Transverse colon (tissue), 4 donors: ENCODE measurements at regions not wholly inside any gene's neighbourhood (a gene's known extent, or its start where the extent isn't known, plus 50 kb on each side); places are given as distances from the start of the nearest gene placed in this dataset.

Experiments used
- DNase-seq: peaks from one replicate; pipeline ENCODE4 v3.0.0-alpha.2; 2019
- H3K27ac ChIP-seq, 4 donors: fragments of 200-600 bp; sonication (generic); 2 replicates each; pipeline ENCODE4 v1.5.1; 2016 to 2018; ENCODE audit warnings: inconsistent platforms in 4 of 4
- H3K27me3 ChIP-seq: fragments of 200-600 bp; sonication (generic); 2 replicates; pipeline ENCODE4 v1.5.1; 2017; ENCODE audit warnings: inconsistent platforms
- H3K36me3 ChIP-seq, 4 donors: fragments of 200-600 bp; sonication (generic); 2 replicates each; pipeline ENCODE4 v1.5.1; 2017 to 2019; ENCODE audit warnings: inconsistent platforms in 4 of 4
- H3K4me1 ChIP-seq, 4 donors: fragments of 200-600 bp; sonication (generic); 2 replicates each; pipeline ENCODE4 v1.5.1; 2017 to 2020; ENCODE audit warnings: inconsistent platforms in 4 of 4
- H3K4me3 ChIP-seq, 4 donors: fragments of 200-600 bp; sonication (generic); 1 replicate in 1 of 4; 2 replicates in 3 of 4; pipeline versions ENCODE4 v1.5.1 to v1.6.1; 2017 to 2019; ENCODE audit warnings: inconsistent platforms in 4 of 4
- H3K9me3 ChIP-seq, 2 donors: fragments of 200-600 bp; sonication (generic); 2 replicates each; pipeline ENCODE4 v1.5.1; 2017 to 2019; ENCODE audit warnings: inconsistent platforms in 2 of 2
- CTCF ChIP-seq, 5 experiments: fragments of 200-600 bp in 3 of 5; fragments of 450-650 bp in 2 of 5; sonication (generic) in 3 of 5; IDR thresholded peaks; 1 replicate in 2 of 5; 2 replicates in 3 of 5; pipeline ENCODE4 v1.5.1; 2016 to 2017; ENCODE audit warnings: antibody characterized with exemption in 5 of 5, inconsistent platforms in 3 of 5, mild to moderate bottlenecking in 2 of 5, moderate library complexity in 1 of 5
- EP300 ChIP-seq: sonication (generic); formaldehyde crosslinking; IDR thresholded peaks from one replicate; pipeline ENCODE4 v1.6.1; 2017; ENCODE audit warnings: antibody characterized with exemption, low read depth
- POLR2A ChIP-seq: fragments of 450-650 bp; IDR thresholded peaks from one replicate; pipeline ENCODE4 v1.6.1; 2016; ENCODE audit warnings: antibody characterized with exemption, mild to moderate bottlenecking, moderate library complexity
- POLR2AphosphoS5 ChIP-seq, 3 donors: sonication (generic); formaldehyde crosslinking; IDR thresholded peaks; one replicate each; pipeline ENCODE4 v1.6.1; 2016; ENCODE audit warnings: antibody characterized with exemption in 3 of 3
- WGBS, 2 donors: methylation state at CpG; one replicate each; pipeline ENCODE4 v1.1.5; 2018; ENCODE audit warnings: low coverage in 1 of 2; 5-methylcytosine and 5-hydroxymethylcytosine counted together
- in situ Hi-C, 4 donors: fragments of 200-750 bp; cut with MboI; loops; one replicate each; pipeline versions ENCODE4 v1.15.0 to v1.15.1; 2017; ENCODE audit warnings: low sequenced_read_pairs in 3 of 4, low pct_ligation_motif_present in 1 of 4, low pct_unique_long_range_greater_than_20kb in 1 of 4
- intact Hi-C: fragments of 100-400 bp; cut with DNase I; formaldehyde crosslinking; loops from one replicate; pipeline ENCODE4 v1.15.1; 2023; ENCODE audit warnings: low total_unique reads

GRCh38 chr20:58103517-58103904 lies 124.9 kb downstream of the ANKRD60 start:
- Histone ChIP-seq H3K27ac (no peak overlapping the region), H3K27me3 (no peaks in the 10 kb centered on the region), H3K4me1 (no peaks in the 10 kb centered on the region), H3K36me3 (no peaks in the 10 kb centered on the region), H3K9me3 (no peaks in the 10 kb centered on the region), H3K4me3 (no peak overlapping the region)
- no peak for TF ChIP-seq POLR2A
- TF ChIP-seq EP300 = no peak
- no peak for TF ChIP-seq POLR2AphosphoS5 (IDR thresholded peaks at IDR 0.05)
- TF ChIP-seq CTCF (IDR thresholded peaks at IDR 0.05) = no peak
- DNase-seq = no peak
- intact Hi-C loops = no loop called here
- WGBS, 2 donors = 60 to 90% methylated on average over 1 to 6 of the region's 6 CpGs
- in situ Hi-C loops = no loop called here

- no peaks in the 10 kb centered on the region for H3K9me3 ChIP-seq
- no peak for TF ChIP-seq EP300
- no peak for TF ChIP-seq POLR2A
- no peak for TF ChIP-seq POLR2AphosphoS5 (IDR thresholded peaks at IDR 0.05)
- no peak for TF ChIP-seq CTCF (IDR thresholded peaks at IDR 0.05)
- no peak for DNase-seq
- in situ Hi-C loops = no loop called here
- H3K4me1 ChIP-seq = no peaks in the 10 kb centered on the region
- 57 to 67% methylated on average over 3 to 7 of the region's 7 CpGs for WGBS, 2 donors
- no peaks in the 10 kb centered on the region for H3K36me3 ChIP-seq
- no peak overlapping the region for H3K27ac ChIP-seq
- intact Hi-C loops = no loop called here
- H3K4me3 ChIP-seq = no peak overlapping the region
- H3K27me3 ChIP-seq = no peaks in the 10 kb centered on the region
Observed at GRCh38 chr20:58102744-58103516, 125.5 kb downstream of the ANKRD60 start.

GRCh38 chr20:58102261-58102660 lies 126.2 kb downstream of the ANKRD60 start:
- in situ Hi-C loops = no loop called here
- H3K4me3 ChIP-seq = no peak overlapping the region
- intact Hi-C loops = no loop called here
- no peak overlapping the region for H3K27ac ChIP-seq
- no peak for DNase-seq
- H3K36me3 ChIP-seq = no peaks in the 10 kb centered on the region
- no peak for TF ChIP-seq POLR2AphosphoS5 (IDR thresholded peaks at IDR 0.05)
- no peak for TF ChIP-seq POLR2A
- WGBS, 2 donors = 75 to 80% methylated on average over 1 to 4 of the region's 4 CpGs
- no peaks in the 10 kb centered on the region for H3K27me3 ChIP-seq
- no peaks in the 10 kb centered on the region for H3K4me1 ChIP-seq
- no peaks in the 10 kb centered on the region for H3K9me3 ChIP-seq

GRCh38 chr20:58100731-58101356 lies 127.6 kb downstream of the ANKRD60 start:
- 67 to 97% methylated on average over 2 to 7 of the region's 7 CpGs for WGBS, 2 donors
- H3K4me1 ChIP-seq = no peaks in the 10 kb centered on the region
- DNase-seq = no peak
- no peaks in the 10 kb centered on the region for H3K36me3 ChIP-seq
- no peak overlapping the region for H3K4me3 ChIP-seq
- no peaks in the 10 kb centered on the region for H3K9me3 ChIP-seq
- no peak for TF ChIP-seq CTCF (IDR thresholded peaks at IDR 0.05)
- no peak for TF ChIP-seq POLR2A
- TF ChIP-seq POLR2AphosphoS5 (IDR thresholded peaks at IDR 0.05) = no peak
- no peak for TF ChIP-seq EP300
- no peak overlapping the region for H3K27ac ChIP-seq
- no peaks in the 10 kb centered on the region for H3K27me3 ChIP-seq
- in situ Hi-C loops = no loop called here
- intact Hi-C loops = no loop called here
